ENCODE measurements at regions not wholly inside any gene's neighbourhood (a gene's known extent, or its start where the extent isn't known, plus 50 kb on each side); places are given as distances from the start of the nearest gene placed in this dataset.

- 66 to 73% (median 71%) methylated on average over 3 of the region's 3 CpGs for WGBS, 3 donors
- intact Hi-C loops (cut with DNase I) = no loop called here
- DNase-seq = no peak
Observed at GRCh38 chr9:27672718-27673117, 99.4 kb upstream of the C9orf72 start.

GRCh38 chr9:27673641-27674040 is 100.4 kb upstream of the C9orf72 start:
- no peak overlapping the region for H3K27ac ChIP-seq
- 62 to 74% (median 62%) methylated on average over 3 of the region's 3 CpGs for WGBS, 3 donors
- H3K36me3 ChIP-seq = no peaks in the 10 kb centered on the region
- no peak for DNase-seq
- TF ChIP-seq EP300 (IDR thresholded peaks at IDR 0.05) (no peak), CTCF (IDR thresholded peaks at IDR 0.05) (no peak), POLR2A (IDR thresholded peaks at IDR 0.05) (no peak)
- no peak overlapping the region for H3K4me3 ChIP-seq
- H3K27me3 ChIP-seq = no peaks in the 10 kb centered on the region
- no peaks in the 10 kb centered on the region for H3K9me3 ChIP-seq
- H3K4me1 ChIP-seq (ENCODE audit: insufficient read depth) = no peaks in the 10 kb centered on the region
- intact Hi-C loops (cut with DNase I) = no loop called here

More at GRCh38 chr9:27672718-27673117, 99.4 kb upstream of the C9orf72 start:
- H3K4me1 ChIP-seq (ENCODE audit: insufficient read depth) = no peaks in the 10 kb centered on the region
- TF ChIP-seq POLR2A (IDR thresholded peaks at IDR 0.05) (no peak), EP300 (IDR thresholded peaks at IDR 0.05) (no peak), CTCF (IDR thresholded peaks at IDR 0.05) (no peak)
- H3K4me3 ChIP-seq = no peak overlapping the region
- H3K27me3 ChIP-seq = no peaks in the 10 kb centered on the region
- H3K9me3 ChIP-seq = no peaks in the 10 kb centered on the region
- H3K27ac ChIP-seq = no peak overlapping the region
- no peaks in the 10 kb centered on the region for H3K36me3 ChIP-seq

GRCh38 chr9:27675354-27675753 is 102.1 kb upstream of the C9orf72 start:
- intact Hi-C loops (cut with DNase I) = no loop called here
- Histone ChIP-seq H3K27ac (no peak overlapping the region), H3K4me3 (no peak overlapping the region), H3K4me1 (ENCODE audit: insufficient read depth) (no peaks in the 10 kb centered on the region), H3K36me3 (no peaks in the 10 kb centered on the region), H3K27me3 (no peaks in the 10 kb centered on the region), H3K9me3 (no peaks in the 10 kb centered on the region)
- no peak for DNase-seq
- WGBS, 3 donors = 94% methylated on average over 6 of the region's 6 CpGs
- TF ChIP-seq CTCF (IDR thresholded peaks at IDR 0.05) (no peak), POLR2A (IDR thresholded peaks at IDR 0.05) (no peak), EP300 (IDR thresholded peaks at IDR 0.05) (no peak)

- Histone ChIP-seq H3K27me3 (no peaks in the 10 kb centered on the region), H3K4me3 (no peak overlapping the region), H3K36me3 (no peaks in the 10 kb centered on the region), H3K4me1 (ENCODE audit: insufficient read depth) (no peaks in the 10 kb centered on the region), H3K27ac (no peak overlapping the region), H3K9me3 (no peaks in the 10 kb centered on the region)
- TF ChIP-seq POLR2A (IDR thresholded peaks at IDR 0.05) = no peak
- TF ChIP-seq CTCF (IDR thresholded peaks at IDR 0.05) = no peak
- no peak for TF ChIP-seq EP300 (IDR thresholded peaks at IDR 0.05)
- 78 to 88% (median 81%) methylated on average over 2 of the region's 2 CpGs for WGBS, 3 donors
- intact Hi-C loops (cut with DNase I) = no loop called here
- DNase-seq = no peak
Observed at GRCh38 chr9:27676827-27677226, 103.5 kb upstream of the C9orf72 start.

GRCh38 chr9:27679338-27679737 is 106.1 kb upstream of the C9orf72 start:
- H3K27ac ChIP-seq = no peak overlapping the region
- no peaks in the 10 kb centered on the region for H3K4me1 ChIP-seq (ENCODE audit: insufficient read depth)
- intact Hi-C loops (cut with DNase I) = no loop called here
- H3K27me3 ChIP-seq = no peaks in the 10 kb centered on the region
- no peak for TF ChIP-seq POLR2A (IDR thresholded peaks at IDR 0.05)
- no peak for TF ChIP-seq EP300 (IDR thresholded peaks at IDR 0.05)
- TF ChIP-seq CTCF (IDR thresholded peaks at IDR 0.05) = no peak
- no peaks in the 10 kb centered on the region for H3K36me3 ChIP-seq
- 87 to 98% (median 88%) methylated on average over 2 of the region's 2 CpGs for WGBS, 3 donors
- no peak overlapping the region for H3K4me3 ChIP-seq
- no peak for DNase-seq
- no peaks in the 10 kb centered on the region for H3K9me3 ChIP-seq

Measured in ovary (tissue), 7 donors.